ENCODE measurements at regions not wholly inside any gene's neighbourhood (a gene's known extent, or its start where the extent isn't known, plus 50 kb on each side); places are given as distances from the start of the nearest gene placed in this dataset.

DNA sequence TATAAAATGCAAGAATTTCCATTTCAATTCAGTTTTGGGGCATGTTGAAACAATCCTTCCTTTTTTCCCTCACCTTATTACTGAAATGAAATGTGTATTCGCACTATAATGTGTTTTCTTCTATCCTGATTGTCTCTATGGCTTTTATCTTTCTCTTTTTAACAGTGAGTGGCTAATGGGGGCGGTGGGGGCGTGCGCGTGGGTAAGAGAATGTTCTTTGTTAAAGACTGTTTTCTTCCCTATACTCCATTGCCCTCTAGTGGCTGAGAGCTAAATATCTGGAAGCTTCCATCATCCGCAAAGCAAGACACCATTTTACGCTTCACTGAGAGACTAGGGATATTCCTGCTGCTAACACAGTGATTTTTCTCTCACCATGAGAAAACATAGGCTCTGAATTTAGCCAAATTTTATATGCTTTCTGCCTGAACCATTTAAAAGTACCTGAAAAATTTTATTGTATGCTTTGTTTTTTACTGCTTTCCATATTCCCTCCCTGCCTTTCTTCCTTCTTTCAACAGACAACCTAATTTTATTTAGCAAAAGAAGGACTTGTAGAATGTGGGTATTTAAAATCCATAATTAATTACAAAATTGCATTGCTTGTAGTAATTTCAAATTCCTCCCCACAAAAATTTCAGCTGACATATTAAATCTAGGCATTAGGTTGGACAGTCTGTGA is 194.0 kb downstream of the GASK1B start (continued):
- TF ChIP-seq, protein P1, sequence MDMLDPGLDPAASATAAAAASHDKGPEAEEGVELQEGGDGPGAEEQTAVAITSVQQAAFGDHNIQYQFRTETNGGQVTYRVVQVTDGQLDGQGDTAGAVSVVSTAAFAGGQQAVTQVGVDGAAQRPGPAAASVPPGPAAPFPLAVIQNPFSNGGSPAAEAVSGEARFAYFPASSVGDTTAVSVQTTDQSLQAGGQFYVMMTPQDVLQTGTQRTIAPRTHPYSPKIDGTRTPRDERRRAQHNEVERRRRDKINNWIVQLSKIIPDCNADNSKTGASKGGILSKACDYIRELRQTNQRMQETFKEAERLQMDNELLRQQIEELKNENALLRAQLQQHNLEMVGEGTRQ (IDR thresholded peaks at IDR 0.05; ENCODE audit: borderline replicate concordance, low read depth, low read length): no peak
- TF ChIP-seq NRF1 (IDR thresholded peaks at IDR 0.05; ENCODE audit: low read depth, low read length): peak; percentile 20; the same call in 1 of the 2 replicates
- no peak for TF ChIP-seq ELF1 (IDR thresholded peaks at IDR 0.05)
- TF ChIP-seq FOSL2 (IDR thresholded peaks at IDR 0.05; ENCODE audit: borderline replicate concordance, low read depth): no peak
- TF ChIP-seq FOXM1 (IDR thresholded peaks at IDR 0.05; ENCODE audit: low read depth): no peak
- no peak for TF ChIP-seq POLR2AphosphoS5 (IDR thresholded peaks at IDR 0.05; ENCODE audit: low read depth, low read length)
- peak; percentile 54 for TF ChIP-seq CHD2 (IDR thresholded peaks at IDR 0.05; ENCODE audit: low read length, partially characterized antibody)
- no peak for TF ChIP-seq RFX5 (IDR thresholded peaks at IDR 0.05; ENCODE audit: low read length)
- TF ChIP-seq TAF1 (IDR thresholded peaks at IDR 0.05; ENCODE audit: borderline replicate concordance, low read depth, low read length): no peak
- TF ChIP-seq YY1 (IDR thresholded peaks at IDR 0.05; ENCODE audit: low read depth): peak; percentile 58; the same call in 1 of the 2 replicates
- no peak for TF ChIP-seq JUND (IDR thresholded peaks at IDR 0.05)
- TF ChIP-seq IRF3 (IDR thresholded peaks at IDR 0.05; ENCODE audit: low read depth, low read length): no peak

DNA sequence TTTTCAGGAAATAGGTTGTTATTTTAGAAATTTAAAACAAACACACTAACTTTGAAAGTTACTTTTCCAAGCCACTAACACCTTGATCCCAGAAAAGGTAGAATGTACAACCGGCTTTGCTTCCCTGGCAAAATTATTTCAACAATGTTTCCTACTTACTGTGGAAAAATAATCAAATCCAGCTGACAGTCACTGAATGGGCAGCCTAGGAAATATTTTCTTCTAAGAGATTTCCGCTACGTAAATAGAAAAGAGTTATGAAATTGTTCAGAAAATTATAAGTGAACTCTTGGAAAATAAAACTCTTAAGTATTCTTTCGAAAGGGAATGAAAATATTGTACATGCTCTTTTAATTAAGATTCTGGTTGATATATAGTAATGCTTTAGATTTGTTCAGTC is 195.7 kb downstream of the GASK1B start:
- POLR2A ChIA-PET: no interaction called here
- Histone ChIP-seq H3K27me3 (ENCODE audit: insufficient read depth) (no peaks in the 10 kb centered on the region), H3K9ac (no peak overlapping the region), H2AFZ (ENCODE audit: low read depth) (no peak overlapping the region), H3K9me2 (no peaks in the 10 kb centered on the region), H3K4me3 (ENCODE audit: low read depth in 2 of 2, low read length in 1 of 2) (no peak overlapping the region), H3K79me2 (ENCODE audit: insufficient read depth) (no peaks in the 10 kb centered on the region), H3K36me3 (replicated peaks in 1 of 2; ENCODE audit: control insufficient read depth in 1 of 2, insufficient read depth in 2 of 2, low read length in 1 of 2) (no peaks in the 10 kb centered on the region), H3K4me1 (ENCODE audit: control insufficient read depth in 1 of 2, insufficient read depth in 2 of 2, low read depth in 1 of 2, low read length in 1 of 2) (no peaks in the 10 kb centered on the region; a peak in 1 of 4 replicates), H3K9me3 (no peaks in the 10 kb centered on the region), H4K20me1 (ENCODE audit: insufficient read depth) (no peaks in the 10 kb centered on the region), H3K4me2 (no peak overlapping the region), H3K27ac (ENCODE audit: low read depth in 2 of 2, low read length in 1 of 2) (peak overlapping the region in 1 of 2 experiments; percentile 34; a peak in 1 of 4 replicates), H3F3A (replicated peaks; ENCODE audit: insufficient read depth) (no peaks in the 10 kb centered on the region)
- DNase-seq: no peak
- 40% methylated on average over 4 of the region's 4 CpGs for WGBS (ENCODE audit: low lambda C conversion rate)
- TF ChIP-seq YY1 (IDR thresholded peaks at IDR 0.05; ENCODE audit: low read depth) (no peak), GATA2 (CRISPR knock-in tag; IDR thresholded peaks at IDR 0.05) (no peak), TAF1 (IDR thresholded peaks at IDR 0.05; ENCODE audit: borderline replicate concordance, low read depth, low read length) (no peak)
- CTCF ChIA-PET: interaction anchor here (0.6 to 7.5 kb wide), 7 partner anchors 9 to 1005 kb away, joined by 3 to 93 read pairs (median 3); partner anchors contain the start of gene GRIA2

DNA sequence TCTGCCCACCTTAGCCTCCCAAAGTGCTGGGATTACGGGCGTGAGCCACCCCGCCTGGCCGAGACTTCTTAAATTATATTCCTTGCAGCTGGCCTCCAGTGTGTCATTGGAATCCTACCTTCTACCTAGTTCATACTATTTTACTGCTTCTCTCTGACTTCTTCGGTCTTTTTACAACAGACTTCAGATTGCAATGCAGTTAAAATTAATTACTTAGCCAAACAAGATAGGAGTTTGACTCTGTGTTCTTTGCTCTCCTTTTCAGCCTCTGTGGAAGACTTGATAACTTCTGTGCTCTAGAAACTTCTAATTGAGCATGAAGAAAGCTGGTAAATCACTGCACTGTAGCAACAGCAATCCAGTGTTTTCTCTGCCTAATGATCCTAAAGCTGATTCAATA is 199.5 kb downstream of the GASK1B start:
- no peak overlapping the region for H2AFZ ChIP-seq (ENCODE audit: low read depth)
- no peak overlapping the region for H3K27ac ChIP-seq (ENCODE audit: low read depth in 2 of 2, low read length in 1 of 2)
- H3K9me3 ChIP-seq: no peaks in the 10 kb centered on the region
- CTCF ChIA-PET: interaction anchor here (0.7 to 1.4 kb wide), 3 partner anchors 11 to 755 kb away, joined by 3 to 4 read pairs (median 3); no protein-coding TSS in a partner anchor
- no peaks in the 10 kb centered on the region for H3K79me2 ChIP-seq (ENCODE audit: insufficient read depth)
- DNase-seq: no peak
- no peaks in the 10 kb centered on the region for H3K36me3 ChIP-seq (replicated peaks in 1 of 2; ENCODE audit: control insufficient read depth in 1 of 2, insufficient read depth in 2 of 2, low read length in 1 of 2)
- H3K9me2 ChIP-seq: no peaks in the 10 kb centered on the region
- no peak overlapping the region for H3K9ac ChIP-seq
- H3K4me2 ChIP-seq: no peak overlapping the region
- no peaks in the 10 kb centered on the region for H3F3A ChIP-seq (replicated peaks; ENCODE audit: insufficient read depth)
- no peaks in the 10 kb centered on the region for H3K27me3 ChIP-seq (ENCODE audit: insufficient read depth)
- no peak overlapping the region for H3K4me3 ChIP-seq (ENCODE audit: low read depth in 2 of 2, low read length in 1 of 2)
- POLR2A ChIA-PET: no interaction called here
- 92% methylated on average over 5 of the region's 5 CpGs for WGBS (ENCODE audit: low lambda C conversion rate)
- H4K20me1 ChIP-seq (ENCODE audit: insufficient read depth): no peaks in the 10 kb centered on the region
- H3K4me1 ChIP-seq (ENCODE audit: control insufficient read depth in 1 of 2, insufficient read depth in 2 of 2, low read depth in 1 of 2, low read length in 1 of 2): no peaks in the 10 kb centered on the region; a peak in 1 of 4 replicates
- TF ChIP-seq JUND (IDR thresholded peaks at IDR 0.05): no peak
- TF ChIP-seq, protein P1 (IDR thresholded peaks at IDR 0.05; ENCODE audit: borderline replicate concordance, low read depth, low read length): no peak
- TF ChIP-seq CHD2 (IDR thresholded peaks at IDR 0.05; ENCODE audit: low read length, partially characterized antibody): no peak
- TF ChIP-seq EZH2phosphoT487 (IDR thresholded peaks at IDR 0.05; ENCODE audit: borderline replicate concordance, low read depth): no peak
- TF ChIP-seq MAX (IDR thresholded peaks at IDR 0.05; ENCODE audit: low read depth): no peak
- no peak for TF ChIP-seq IRF3 (IDR thresholded peaks at IDR 0.05; ENCODE audit: low read depth, low read length)
- no peak for TF ChIP-seq TCF12 (IDR thresholded peaks at IDR 0.05)
- no peak for TF ChIP-seq FOSL2 (IDR thresholded peaks at IDR 0.05; ENCODE audit: borderline replicate concordance, low read depth)
- no peak for TF ChIP-seq MXI1 (IDR thresholded peaks at IDR 0.05; ENCODE audit: low read depth, low read length)
- TF ChIP-seq SIN3A (IDR thresholded peaks at IDR 0.05; ENCODE audit: borderline replicate concordance, low read depth, low read length): no peak
- no peak for TF ChIP-seq ELF1 (IDR thresholded peaks at IDR 0.05)
- no peak for TF ChIP-seq RXRA (IDR thresholded peaks at IDR 0.05; ENCODE audit: borderline replicate concordance, low read depth)
- TF ChIP-seq YY1 (IDR thresholded peaks at IDR 0.05; ENCODE audit: low read depth): no peak
- no peak for TF ChIP-seq GATA2 (CRISPR knock-in tag; IDR thresholded peaks at IDR 0.05)
- no peak for TF ChIP-seq TEAD4 (IDR thresholded peaks at IDR 0.05; ENCODE audit: borderline replicate concordance, insufficient read depth)
- no peak for TF ChIP-seq TAF1 (IDR thresholded peaks at IDR 0.05; ENCODE audit: borderline replicate concordance, low read depth, low read length)
